HG03457 (cell line): ENCODE measurements at regions not wholly inside any gene's neighbourhood (a gene's known extent, or its start where the extent isn't known, plus 50 kb on each side); places are given as distances from the start of the nearest gene placed in this dataset.
"Not testable (repeated sequence)": the region's sequence is repeated elsewhere in the genome, so short reads cannot be mapped to it uniquely, and the experiment has no call there.

Source experiments
- ATAC-seq: cut with Tn5 transposase; IDR thresholded peaks from one replicate; pipeline ENCODE4 v1.9.1; 2021; ENCODE audit warnings: moderate number of reproducible peaks; ENCODE audit not compliant: unreplicated experiment

- ATAC-seq: no peak
Measured at GRCh38 chr3:18194431-18194830, 230.7 kb downstream of the SATB1 start.

DNA sequence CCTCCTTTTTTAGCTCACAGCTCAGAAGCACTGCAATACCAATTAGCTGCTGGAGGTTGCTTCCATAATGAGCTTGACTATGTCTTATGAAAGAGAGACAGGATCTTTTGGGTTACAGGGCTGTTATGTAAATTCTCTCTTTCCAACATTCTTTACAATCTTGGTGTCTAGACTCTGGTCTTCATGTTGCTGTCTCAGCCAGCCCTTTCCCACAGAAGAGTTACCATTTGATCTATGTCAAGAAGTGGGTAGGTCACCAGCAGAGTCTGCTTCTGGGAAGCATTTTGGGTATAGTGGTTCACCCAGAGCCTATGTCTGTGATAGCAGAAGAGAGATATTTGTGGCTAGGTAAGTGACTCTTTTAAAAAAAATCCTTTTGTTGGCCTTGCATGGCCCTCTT lies 234.5 kb downstream of the SATB1 start:
- no peak for ATAC-seq

GRCh38 chr3:18189282-18190050 lies 235.7 kb downstream of the SATB1 start:
- no peak for ATAC-seq

- ATAC-seq: no peak
Measured at GRCh38 chr3:18188491-18188890, 236.6 kb downstream of the SATB1 start.

DNA sequence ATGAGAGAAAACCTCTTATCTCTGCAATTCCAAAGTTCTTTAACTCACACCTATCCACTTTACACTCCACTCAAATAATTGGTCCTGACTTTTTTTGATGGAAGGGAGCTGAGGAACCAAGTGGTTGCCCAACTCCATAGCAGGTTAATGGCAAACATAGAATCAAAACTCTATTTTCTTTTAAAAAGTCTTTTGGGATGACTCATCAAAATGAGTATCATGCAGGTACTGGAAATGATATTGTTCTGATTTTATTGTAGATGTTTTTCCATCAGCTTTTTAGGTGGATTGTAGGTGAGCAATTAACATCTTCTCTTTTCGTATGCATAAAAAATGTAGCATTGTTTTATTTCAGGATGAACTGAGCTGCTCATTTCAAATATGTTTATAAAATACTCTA lies 239.5 kb downstream of the SATB1 start:
- ATAC-seq: no peak

DNA sequence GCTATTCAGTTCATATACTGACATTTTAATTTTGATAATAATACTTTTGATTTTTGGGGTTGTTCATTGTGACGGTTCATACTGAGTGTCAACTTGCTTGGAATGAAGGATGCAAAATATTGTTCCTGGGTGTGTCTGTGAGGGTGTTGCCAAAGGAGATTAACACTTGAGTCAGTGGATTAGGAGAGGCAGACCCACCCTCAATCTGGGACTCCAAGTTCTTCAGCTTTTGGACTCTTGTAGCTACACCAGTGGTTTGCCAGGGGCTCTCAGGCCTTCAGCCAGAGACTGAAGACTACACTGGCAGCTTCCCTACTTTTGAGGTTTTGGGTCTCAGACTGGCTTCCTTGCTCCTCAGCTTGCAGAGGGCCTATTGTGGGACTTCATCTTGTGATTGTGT lies 242.2 kb downstream of the SATB1 start:
- ATAC-seq: not testable (repeated sequence)

DNA sequence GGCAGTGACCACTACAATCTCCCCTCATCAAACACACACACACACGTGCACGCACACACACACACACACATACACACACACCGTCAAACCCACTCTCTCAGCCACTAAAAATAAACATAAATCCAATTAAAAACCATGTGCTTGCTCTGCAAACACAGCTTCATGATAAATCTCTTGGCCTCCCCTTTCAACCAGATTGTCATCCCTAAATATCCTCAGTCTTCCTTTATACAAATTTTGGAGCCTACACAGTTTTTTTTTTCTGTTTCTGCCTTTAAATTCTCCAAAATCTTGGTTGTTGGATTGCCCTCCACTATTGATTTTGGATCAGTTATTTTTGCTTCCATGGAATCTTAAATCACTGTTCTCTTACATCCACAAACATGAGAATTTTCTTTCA lies 245.6 kb downstream of the SATB1 start:
- no peak for ATAC-seq

- no peak for ATAC-seq
Measured at GRCh38 chr3:18177271-18177670, 247.9 kb downstream of the SATB1 start.

DNA sequence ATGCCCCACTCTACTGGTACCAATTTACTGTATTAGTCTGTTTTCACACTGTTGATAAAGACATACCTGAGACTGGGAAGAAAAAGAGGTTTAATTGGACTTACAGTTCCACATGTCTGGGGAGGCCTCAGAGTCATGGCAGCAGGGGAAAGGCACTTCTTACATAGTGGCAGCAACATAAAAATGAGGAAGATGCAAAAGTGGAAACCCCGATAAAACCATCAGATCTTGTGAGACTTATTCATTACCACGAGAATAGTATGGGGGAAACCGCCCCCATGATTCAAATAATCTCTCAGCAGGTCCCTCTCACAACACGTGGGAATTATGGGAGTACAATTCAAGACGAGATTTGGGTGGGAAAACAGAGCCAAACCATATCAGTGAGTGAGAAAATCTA lies 251.2 kb downstream of the SATB1 start:
- ATAC-seq: not testable (repeated sequence)

DNA sequence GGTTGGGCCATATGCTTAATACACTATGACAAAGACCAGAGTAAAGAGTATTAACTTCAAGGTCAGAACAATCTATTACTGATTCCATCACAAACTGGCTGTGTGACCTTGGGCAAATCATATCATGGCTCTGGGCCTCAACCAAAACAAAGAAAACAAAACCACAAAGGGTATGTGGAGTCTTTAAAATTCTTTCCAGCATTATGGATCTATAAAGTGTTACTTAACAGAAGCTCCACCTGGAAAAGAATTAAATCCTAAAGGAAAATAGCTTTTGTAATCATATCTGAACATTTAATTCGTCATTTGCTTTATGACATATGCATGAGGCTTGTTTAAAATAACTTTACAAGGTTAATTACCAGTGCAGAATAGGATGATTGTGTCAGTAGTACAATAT lies 265.5 kb downstream of the SATB1 start:
- no peak for ATAC-seq

GRCh38 chr3:18153571-18154173 lies 271.5 kb downstream of the SATB1 start:
- ATAC-seq: no peak

- no peak for ATAC-seq
Measured at GRCh38 chr3:18151199-18151598, 273.9 kb downstream of the SATB1 start.

- ATAC-seq: no peak
Measured at GRCh38 chr3:18149935-18150334, 275.2 kb downstream of the SATB1 start.

GRCh38 chr3:18149386-18149785 lies 275.8 kb downstream of the SATB1 start:
- no peak for ATAC-seq

GRCh38 chr3:18144571-18144970 lies 280.6 kb downstream of the SATB1 start:
- ATAC-seq: no peak

DNA sequence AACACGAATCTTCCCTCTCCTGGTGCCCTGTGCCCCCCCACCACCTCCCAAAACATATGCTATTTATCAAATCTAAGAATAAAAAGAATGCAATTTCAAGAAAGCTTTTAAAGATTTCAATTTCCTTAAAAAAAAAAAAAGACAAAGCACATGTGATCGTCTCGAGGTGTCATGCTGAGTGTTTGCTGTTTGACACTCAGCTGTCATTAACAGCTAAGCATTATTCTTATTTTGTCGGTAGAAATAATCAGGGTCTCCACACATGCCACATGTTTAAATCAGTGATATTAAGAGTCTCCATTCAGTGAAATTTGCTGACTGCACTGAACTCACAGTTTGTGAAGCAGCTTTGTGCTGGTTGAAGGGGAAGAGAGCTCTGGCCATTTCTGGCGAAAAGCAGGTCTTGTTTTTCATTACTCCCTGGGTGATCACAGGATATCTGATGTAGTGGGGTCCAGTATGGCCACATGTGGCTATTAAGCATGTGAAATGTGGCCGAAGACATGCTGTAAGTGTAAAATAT lies 281.8 kb downstream of the SATB1 start:
- no peak for ATAC-seq

- no peak for ATAC-seq
Measured at GRCh38 chr3:18137958-18138357, 287.2 kb downstream of the SATB1 start.

- ATAC-seq: no peak
Measured at GRCh38 chr3:18135060-18135814, 289.9 kb downstream of the SATB1 start.

DNA sequence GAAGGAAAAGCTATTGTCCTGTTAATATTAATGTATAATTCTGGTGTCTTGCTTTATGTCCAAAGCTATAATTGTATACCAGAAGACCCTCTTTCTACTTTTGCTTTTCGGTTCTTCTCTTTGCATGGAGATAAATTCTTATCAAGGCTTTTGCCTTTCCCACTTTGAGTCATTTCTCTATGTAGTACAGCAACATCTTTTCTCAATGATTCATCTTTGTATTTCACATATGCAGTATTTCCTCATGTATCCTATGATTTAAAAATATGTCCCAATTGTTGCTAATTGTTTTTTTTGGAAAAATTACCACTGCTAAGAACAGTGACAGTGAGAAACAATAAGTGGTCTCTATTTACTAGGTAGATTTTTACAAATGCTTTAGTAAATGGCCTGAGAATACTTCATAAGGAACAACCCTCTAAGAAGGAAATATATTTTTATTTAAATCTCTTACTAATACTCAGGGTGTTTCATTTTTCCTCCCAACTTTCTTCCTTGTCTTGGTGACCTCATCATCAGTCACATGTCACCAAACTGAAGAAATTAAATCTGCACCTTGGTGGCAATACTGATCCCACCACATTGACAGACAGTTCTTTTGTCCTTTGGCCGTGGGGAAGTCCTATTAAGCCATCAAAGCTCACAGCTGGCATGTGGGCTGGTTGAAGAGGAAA lies 290.6 kb downstream of the SATB1 start:
- no peak for ATAC-seq

DNA sequence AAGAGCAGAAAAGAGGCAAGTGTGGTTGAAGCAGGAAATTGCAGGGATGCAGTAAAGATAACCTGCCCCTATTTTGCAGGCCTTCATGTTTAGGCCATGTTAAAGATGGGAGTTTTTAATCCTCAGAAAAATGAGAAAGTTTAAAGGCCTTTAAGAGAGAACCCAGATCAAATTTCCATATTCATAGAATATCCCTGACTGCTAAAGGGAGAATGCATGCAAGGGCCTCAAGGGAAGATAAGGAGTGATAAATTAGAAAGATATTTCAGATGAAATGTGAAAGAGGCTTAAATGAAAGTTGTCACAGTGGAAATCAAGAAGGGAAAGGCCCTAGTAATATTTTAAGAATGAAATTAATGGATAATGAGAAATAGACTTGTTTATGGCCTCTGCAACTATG lies 292.1 kb downstream of the SATB1 start:
- no peak for ATAC-seq
